Lower lobe of right lung (tissue), 2 donors: ENCODE measurements at regions not wholly inside any gene's neighbourhood (a gene's known extent, or its start where the extent isn't known, plus 50 kb on each side); places are given as distances from the start of the nearest gene placed in this dataset.

Source experiments
- ATAC-seq, 2 donors: fragments of 200-7000 bp; cut with Tn5 transposase; one replicate each; pipeline ENCODE4 v1.9.1; 2020 to 2022; ENCODE audit warnings: mild to moderate bottlenecking in 2 of 2, moderate library complexity in 2 of 2
- DNase-seq: peaks from one replicate; pipeline ENCODE4 v3.0.0-alpha.2; 2020
- H3K27ac ChIP-seq: fragments of 200-600 bp; one replicate; pipeline ENCODE4 v1.8.0; 2022
- H3K27me3 ChIP-seq: fragments of 200-600 bp; one replicate; pipeline ENCODE4 v1.8.0; 2022; ENCODE audit warnings: low read depth
- H3K36me3 ChIP-seq: fragments of 200-600 bp; one replicate; pipeline ENCODE4 v1.8.0; 2022; ENCODE audit warnings: mild to moderate bottlenecking
- H3K4me1 ChIP-seq: fragments of 200-600 bp; one replicate; pipeline ENCODE4 v1.8.0; 2022
- H3K4me3 ChIP-seq: fragments of 200-600 bp; one replicate; pipeline ENCODE4 v1.8.0; 2022; ENCODE audit warnings: mild to moderate bottlenecking
- H3K9me3 ChIP-seq: fragments of 200-600 bp; one replicate; pipeline ENCODE4 v1.8.0; 2022
- intact Hi-C: fragments of 100-400 bp; cut with DNase I; formaldehyde crosslinking; loops from one replicate; pipeline ENCODE4 v1.11.0; 2022
- TF ChIP-seq, protein P1 (sequence below): fragments of 200-600 bp; IDR thresholded peaks from one replicate; pipeline ENCODE4 v1.8.0; 2022; ENCODE audit warnings: antibody characterized with exemption, mild to moderate bottlenecking
- donor health status: DM: no; HTN: yes; CAD: no; lungs with severe emphysema.

DNA sequence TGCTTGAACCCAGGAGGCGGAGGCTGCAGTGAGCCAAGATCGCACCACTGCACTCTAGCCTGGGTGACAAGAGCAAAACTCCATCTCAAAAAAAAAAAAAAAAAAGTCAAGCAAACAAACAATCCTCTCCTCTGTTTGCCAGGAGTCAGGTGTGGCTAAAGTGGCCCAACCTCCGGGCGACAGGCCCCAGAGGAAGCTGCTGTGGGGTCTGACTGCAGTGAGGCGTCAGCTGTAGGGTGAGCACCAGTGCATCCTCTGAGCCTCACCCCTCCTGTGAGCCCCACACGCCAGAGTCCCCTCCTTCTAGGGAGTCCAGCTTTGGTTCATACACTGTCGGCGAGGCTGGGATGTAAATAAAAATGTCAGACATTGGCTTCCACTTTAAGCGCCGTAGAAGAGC lies 76.5 kb upstream of the HS6ST1 start:
- no peak overlapping the region for H3K4me3 ChIP-seq
- no peaks in the 10 kb centered on the region for H3K36me3 ChIP-seq
- H3K27me3 ChIP-seq = no peaks in the 10 kb centered on the region
- intact Hi-C loops = no loop called here
- H3K27ac ChIP-seq = no peak overlapping the region
- ATAC-seq (no peak), DNase-seq (no peak)
- TF ChIP-seq, protein P1, sequence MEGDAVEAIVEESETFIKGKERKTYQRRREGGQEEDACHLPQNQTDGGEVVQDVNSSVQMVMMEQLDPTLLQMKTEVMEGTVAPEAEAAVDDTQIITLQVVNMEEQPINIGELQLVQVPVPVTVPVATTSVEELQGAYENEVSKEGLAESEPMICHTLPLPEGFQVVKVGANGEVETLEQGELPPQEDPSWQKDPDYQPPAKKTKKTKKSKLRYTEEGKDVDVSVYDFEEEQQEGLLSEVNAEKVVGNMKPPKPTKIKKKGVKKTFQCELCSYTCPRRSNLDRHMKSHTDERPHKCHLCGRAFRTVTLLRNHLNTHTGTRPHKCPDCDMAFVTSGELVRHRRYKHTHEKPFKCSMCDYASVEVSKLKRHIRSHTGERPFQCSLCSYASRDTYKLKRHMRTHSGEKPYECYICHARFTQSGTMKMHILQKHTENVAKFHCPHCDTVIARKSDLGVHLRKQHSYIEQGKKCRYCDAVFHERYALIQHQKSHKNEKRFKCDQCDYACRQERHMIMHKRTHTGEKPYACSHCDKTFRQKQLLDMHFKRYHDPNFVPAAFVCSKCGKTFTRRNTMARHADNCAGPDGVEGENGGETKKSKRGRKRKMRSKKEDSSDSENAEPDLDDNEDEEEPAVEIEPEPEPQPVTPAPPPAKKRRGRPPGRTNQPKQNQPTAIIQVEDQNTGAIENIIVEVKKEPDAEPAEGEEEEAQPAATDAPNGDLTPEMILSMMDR = no peak
- H3K9me3 ChIP-seq = no peaks in the 10 kb centered on the region
- no peaks in the 10 kb centered on the region for H3K4me1 ChIP-seq

DNA sequence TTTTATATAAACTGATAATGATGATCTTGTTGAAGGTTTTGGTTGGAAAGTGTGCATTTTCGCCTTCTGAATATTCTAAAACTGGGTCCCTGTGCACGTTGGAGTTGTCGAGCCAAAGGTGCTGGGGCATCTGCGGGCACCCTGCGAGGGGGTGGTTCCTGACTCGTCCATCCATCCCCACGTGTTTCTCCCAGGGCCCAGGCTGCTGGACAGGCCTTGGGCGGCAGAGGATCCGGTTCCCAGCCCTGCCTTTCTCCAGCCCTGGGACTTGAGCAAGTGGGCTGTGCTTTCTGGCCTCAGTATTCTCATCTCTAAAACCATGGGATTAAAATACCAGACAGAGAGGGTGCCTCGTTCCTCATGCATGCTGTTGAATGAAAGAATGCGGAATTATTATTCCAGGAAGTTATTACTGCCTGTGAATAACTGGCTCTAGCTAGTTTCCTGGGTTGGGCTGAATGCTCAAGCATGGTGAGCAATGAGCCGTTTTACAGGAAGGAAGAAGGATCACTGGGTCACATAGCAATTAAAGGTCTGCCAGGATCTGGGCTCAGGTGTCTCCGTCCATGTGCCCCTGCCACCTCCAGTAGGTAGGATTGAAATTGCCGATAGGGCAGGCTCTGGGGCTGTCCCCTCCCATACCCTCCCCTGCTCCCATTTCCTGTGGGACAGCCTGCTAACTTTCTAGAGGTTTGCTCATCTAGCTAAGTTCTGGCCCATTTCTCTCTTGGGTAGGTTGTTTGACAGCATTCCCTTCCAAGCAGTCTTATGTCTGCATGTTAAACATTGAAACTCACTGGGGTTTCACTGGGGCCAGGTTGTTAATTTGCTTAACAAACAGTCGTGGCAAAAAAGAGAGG lies 77.2 kb upstream of the HS6ST1 start:
- Histone ChIP-seq H3K27me3 (no peaks in the 10 kb centered on the region), H3K9me3 (no peaks in the 10 kb centered on the region), H3K36me3 (no peaks in the 10 kb centered on the region), H3K4me3 (no peak overlapping the region), H3K4me1 (no peaks in the 10 kb centered on the region), H3K27ac (no peak overlapping the region)
- TF ChIP-seq, protein P1 = no peak
- intact Hi-C loops = no loop called here
- peak; percentile 19 to 34 for ATAC-seq
- no peak for DNase-seq

DNA sequence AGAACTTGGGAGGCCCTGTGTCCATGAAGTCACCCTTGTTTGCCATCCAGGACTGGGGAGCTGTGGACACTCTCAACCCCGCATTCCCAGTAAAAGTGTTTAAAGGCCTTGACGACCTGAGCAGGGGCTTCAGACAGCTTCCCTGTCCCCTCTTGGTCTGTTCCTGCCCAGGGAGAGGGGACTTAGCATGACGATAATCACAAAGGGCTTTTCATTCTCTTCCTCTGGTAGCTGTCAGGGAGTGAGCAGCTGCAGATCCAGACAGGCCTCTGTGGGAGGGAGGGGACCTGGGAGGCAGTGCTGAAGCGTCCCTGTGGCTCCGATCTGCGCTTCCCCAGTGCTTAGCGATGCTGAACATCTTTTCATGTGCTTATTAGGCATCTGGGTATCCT lies 77.8 kb upstream of the HS6ST1 start:
- DNase-seq = no peak
- intact Hi-C loops = no loop called here
- H3K4me1 ChIP-seq = no peaks in the 10 kb centered on the region
- H3K27me3 ChIP-seq = no peaks in the 10 kb centered on the region
- H3K36me3 ChIP-seq = no peaks in the 10 kb centered on the region
- H3K27ac ChIP-seq = no peak overlapping the region
- H3K9me3 ChIP-seq = no peaks in the 10 kb centered on the region
- TF ChIP-seq, protein P1 = no peak
- no peak overlapping the region for H3K4me3 ChIP-seq
- no peak for ATAC-seq

DNA sequence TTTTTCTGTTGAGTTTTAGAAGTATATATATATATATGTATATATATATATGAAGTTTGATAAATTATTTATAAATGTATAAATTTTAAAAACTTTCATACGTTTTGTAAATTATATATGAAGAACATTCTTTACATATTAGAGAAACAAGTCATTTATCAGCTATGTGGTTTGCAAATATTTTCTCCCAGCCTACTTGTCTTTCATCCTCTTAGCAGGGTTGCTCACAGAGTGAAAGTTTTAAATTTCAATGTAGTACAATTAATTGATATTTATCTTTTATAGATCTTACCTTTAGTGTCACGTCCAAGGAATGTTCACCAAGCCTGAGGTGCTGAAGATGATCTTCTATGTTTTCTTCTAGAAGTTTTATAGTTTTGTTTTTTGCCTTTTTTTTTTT lies 78.3 kb upstream of the HS6ST1 start:
- Histone ChIP-seq H3K27me3 (no peaks in the 10 kb centered on the region), H3K27ac (no peak overlapping the region), H3K36me3 (no peaks in the 10 kb centered on the region), H3K4me1 (no peaks in the 10 kb centered on the region), H3K4me3 (no peak overlapping the region), H3K9me3 (no peaks in the 10 kb centered on the region)
- intact Hi-C loops = no loop called here
- no peak for ATAC-seq
- TF ChIP-seq, protein P1 = no peak
- no peak for DNase-seq

DNA sequence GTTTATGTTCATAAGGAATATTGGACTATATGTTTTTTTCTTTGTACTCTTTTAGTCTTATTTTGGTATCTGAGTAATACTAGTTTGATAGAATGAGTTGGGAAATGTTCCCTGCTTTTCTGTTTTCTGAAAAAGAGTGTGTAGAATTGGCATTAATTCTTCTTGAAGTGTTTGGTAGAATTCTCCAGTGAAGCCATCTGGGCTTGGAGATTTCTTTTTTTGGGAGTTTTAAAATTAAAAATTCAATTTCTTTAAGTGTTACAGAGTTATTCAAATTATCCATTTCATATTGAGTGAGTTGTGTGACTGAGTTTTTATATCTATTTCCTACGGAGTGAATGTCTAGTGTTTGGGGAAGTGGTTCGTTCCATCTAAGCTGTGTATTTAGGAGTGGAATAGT lies 80.6 kb upstream of the HS6ST1 start:
- ATAC-seq (no peak), DNase-seq (no peak)
- Histone ChIP-seq H3K27ac (no peak overlapping the region), H3K27me3 (no peaks in the 10 kb centered on the region), H3K4me1 (no peaks in the 10 kb centered on the region), H3K36me3 (no peaks in the 10 kb centered on the region), H3K9me3 (no peaks in the 10 kb centered on the region), H3K4me3 (no peak overlapping the region)
- intact Hi-C loops = no loop called here
- TF ChIP-seq, protein P1 = no peak
